ENCODE measurements at regions not wholly inside any gene's neighbourhood (a gene's known extent, or its start where the extent isn't known, plus 50 kb on each side); places are given as distances from the start of the nearest gene placed in this dataset.

GRCh38 chr3:1552831-1553230 lies 460.0 kb downstream of the CNTN6 start:
- no peak overlapping the region for H3K4me3 Mint-ChIP-seq
- Histone ChIP-seq H3K4me3 (ENCODE audit: low read depth, low read length) (no peak overlapping the region), H3K9me3 (ENCODE audit: control insufficient read depth in 2 of 2, low read length in 2 of 2) (peaks cover 3% of the 10 kb centered on the region in 2 experiments), H3K4me1 (ENCODE audit: control insufficient read depth, insufficient read depth, low read length, poor library complexity, severe bottlenecking) (no peaks in the 10 kb centered on the region), H3K27ac (ENCODE audit: insufficient read depth, low read length, poor library complexity, severe bottlenecking) (no peak overlapping the region), H3K27me3 (ENCODE audit: control insufficient read depth, insufficient read depth, low read length) (no peaks in the 10 kb centered on the region), H3K36me3 (ENCODE audit: control insufficient read depth, insufficient read depth, low read length) (no peaks in the 10 kb centered on the region)
- H3K4me1 Mint-ChIP-seq = no peaks in the 10 kb centered on the region
- H3K9me3 Mint-ChIP-seq = peaks cover 0 to 10% (median 6%) of the 10 kb centered on the region in 7 donors
- no peak for DNase-seq
- no peaks in the 10 kb centered on the region for H3K27me3 Mint-ChIP-seq
- no peak for ATAC-seq (ENCODE audit: low read depth in 2 of 2)
- H3K27ac Mint-ChIP-seq = no peak overlapping the region
- H3K36me3 Mint-ChIP-seq = no peaks in the 10 kb centered on the region

GRCh38 chr3:1561427-1561826 lies 468.6 kb downstream of the CNTN6 start:
- ATAC-seq (ENCODE audit: low read depth in 2 of 2) (no peak), DNase-seq (no peak)
- Mint-ChIP-seq H3K27me3 (no peaks in the 10 kb centered on the region), H3K27ac (no peak overlapping the region), H3K4me1 (no peaks in the 10 kb centered on the region), H3K4me3 (no peak overlapping the region), H3K36me3 (no peaks in the 10 kb centered on the region), H3K9me3 (peaks cover 0 to 22% (median 4%) of the 10 kb centered on the region in 7 donors)
- Histone ChIP-seq H3K9me3 (ENCODE audit: control insufficient read depth in 2 of 2, low read length in 2 of 2) (peaks cover 5 to 6% of the 10 kb centered on the region in 2 experiments), H3K4me1 (ENCODE audit: control insufficient read depth, insufficient read depth, low read length, poor library complexity, severe bottlenecking) (no peaks in the 10 kb centered on the region), H3K27me3 (ENCODE audit: control insufficient read depth, insufficient read depth, low read length) (no peaks in the 10 kb centered on the region), H3K4me3 (ENCODE audit: low read depth, low read length) (no peak overlapping the region), H3K36me3 (ENCODE audit: control insufficient read depth, insufficient read depth, low read length) (no peaks in the 10 kb centered on the region), H3K27ac (ENCODE audit: insufficient read depth, low read length, poor library complexity, severe bottlenecking) (no peak overlapping the region)

DNA sequence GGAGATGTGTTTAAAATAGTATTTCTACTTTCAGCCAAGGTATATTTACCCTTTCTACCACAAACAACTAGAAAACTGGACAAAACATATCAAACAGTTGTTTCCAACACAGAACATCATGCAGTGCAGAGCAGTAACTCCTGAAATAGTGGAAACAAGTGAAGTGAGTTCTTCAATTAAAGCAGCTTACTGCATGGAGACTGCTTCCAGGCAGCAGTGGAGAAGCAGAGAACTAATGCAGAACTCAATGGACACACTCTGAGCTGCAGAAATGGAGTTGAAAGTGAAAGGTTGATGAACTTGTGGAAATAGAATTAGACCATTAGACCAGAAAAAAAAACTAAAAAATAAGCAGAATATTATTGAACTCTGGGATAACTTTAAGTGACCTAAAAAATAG lies 478.9 kb downstream of the CNTN6 start:
- Histone ChIP-seq H3K36me3 (ENCODE audit: control insufficient read depth, insufficient read depth, low read length) (no peaks in the 10 kb centered on the region), H3K4me1 (ENCODE audit: control insufficient read depth, insufficient read depth, low read length, poor library complexity, severe bottlenecking) (no peaks in the 10 kb centered on the region), H3K9me3 (ENCODE audit: control insufficient read depth in 2 of 2, low read length in 2 of 2) (peaks cover 0 to 2% of the 10 kb centered on the region in 2 experiments), H3K4me3 (ENCODE audit: low read depth, low read length) (no peak overlapping the region), H3K27ac (ENCODE audit: insufficient read depth, low read length, poor library complexity, severe bottlenecking) (no peak overlapping the region), H3K27me3 (ENCODE audit: control insufficient read depth, insufficient read depth, low read length) (no peaks in the 10 kb centered on the region)
- H3K36me3 Mint-ChIP-seq = no peaks in the 10 kb centered on the region
- H3K4me1 Mint-ChIP-seq = no peaks in the 10 kb centered on the region
- ATAC-seq (ENCODE audit: low read depth in 2 of 2) (no peak), DNase-seq (no peak)
- no peaks in the 10 kb centered on the region for H3K27me3 Mint-ChIP-seq
- H3K27ac Mint-ChIP-seq = no peak overlapping the region
- H3K4me3 Mint-ChIP-seq = no peak overlapping the region
- H3K9me3 Mint-ChIP-seq = peaks cover 3 to 28% (median 6%) of the 10 kb centered on the region in 7 donors

DNA sequence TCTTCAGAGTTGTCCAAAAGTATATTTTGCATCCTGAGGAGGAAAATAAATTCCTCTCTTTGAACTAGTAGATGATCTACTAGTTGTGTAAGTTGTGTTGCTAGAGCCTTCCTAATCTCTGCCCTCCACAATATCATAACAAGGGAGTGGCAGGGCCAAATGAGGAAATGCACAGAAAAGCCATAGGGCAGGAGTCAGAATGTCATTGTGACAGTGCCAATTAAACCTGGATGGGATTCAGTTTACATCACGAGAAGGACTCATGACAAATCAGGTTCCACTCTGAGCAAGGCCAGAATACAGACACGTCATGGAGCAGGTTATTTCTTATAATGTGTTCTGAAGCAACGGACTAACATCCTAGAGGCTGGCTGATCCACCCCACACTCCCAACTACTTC lies 483.2 kb downstream of the CNTN6 start:
- Histone ChIP-seq H3K9me3 (ENCODE audit: control insufficient read depth in 2 of 2, low read length in 2 of 2) (peaks cover 0 to 2% of the 10 kb centered on the region in 2 experiments), H3K4me1 (ENCODE audit: control insufficient read depth, insufficient read depth, low read length, poor library complexity, severe bottlenecking) (no peaks in the 10 kb centered on the region), H3K27me3 (ENCODE audit: control insufficient read depth, insufficient read depth, low read length) (no peaks in the 10 kb centered on the region), H3K4me3 (ENCODE audit: low read depth, low read length) (no peak overlapping the region), H3K36me3 (ENCODE audit: control insufficient read depth, insufficient read depth, low read length) (no peaks in the 10 kb centered on the region), H3K27ac (ENCODE audit: insufficient read depth, low read length, poor library complexity, severe bottlenecking) (no peak overlapping the region)
- Mint-ChIP-seq H3K27me3 (no peaks in the 10 kb centered on the region), H3K4me1 (no peaks in the 10 kb centered on the region), H3K27ac (no peak overlapping the region), H3K36me3 (no peaks in the 10 kb centered on the region), H3K4me3 (no peak overlapping the region), H3K9me3 (peaks cover 1 to 18% (median 4%) of the 10 kb centered on the region in 7 donors)
- DNase-seq (no peak), ATAC-seq (ENCODE audit: low read depth in 2 of 2) (no peak)

- no peak overlapping the region for H3K27ac Mint-ChIP-seq
- no peak overlapping the region for H3K27ac ChIP-seq (ENCODE audit: insufficient read depth, low read length, poor library complexity, severe bottlenecking)
- ATAC-seq (ENCODE audit: low read depth in 2 of 2) = no peak
- no peaks in the 10 kb centered on the region for H3K36me3 ChIP-seq (ENCODE audit: control insufficient read depth, insufficient read depth, low read length)
- H3K4me3 ChIP-seq (ENCODE audit: low read depth, low read length) = no peak overlapping the region
- H3K9me3 Mint-ChIP-seq = peaks cover 1 to 16% (median 3%) of the 10 kb centered on the region in 7 donors
- no peaks in the 10 kb centered on the region for H3K27me3 Mint-ChIP-seq
- no peaks in the 10 kb centered on the region for H3K4me1 ChIP-seq (ENCODE audit: control insufficient read depth, insufficient read depth, low read length, poor library complexity, severe bottlenecking)
- H3K27me3 ChIP-seq (ENCODE audit: control insufficient read depth, insufficient read depth, low read length) = no peaks in the 10 kb centered on the region
- no peaks in the 10 kb centered on the region for H3K36me3 Mint-ChIP-seq
- peaks cover 0 to 5% of the 10 kb centered on the region in 2 experiments for H3K9me3 ChIP-seq (ENCODE audit: control insufficient read depth in 2 of 2, low read length in 2 of 2)
- no peak for DNase-seq
- H3K4me1 Mint-ChIP-seq = no peaks in the 10 kb centered on the region
- H3K4me3 Mint-ChIP-seq = no peak overlapping the region
Observed at GRCh38 chr3:1578124-1578806, 485.4 kb downstream of the CNTN6 start.

DNA sequence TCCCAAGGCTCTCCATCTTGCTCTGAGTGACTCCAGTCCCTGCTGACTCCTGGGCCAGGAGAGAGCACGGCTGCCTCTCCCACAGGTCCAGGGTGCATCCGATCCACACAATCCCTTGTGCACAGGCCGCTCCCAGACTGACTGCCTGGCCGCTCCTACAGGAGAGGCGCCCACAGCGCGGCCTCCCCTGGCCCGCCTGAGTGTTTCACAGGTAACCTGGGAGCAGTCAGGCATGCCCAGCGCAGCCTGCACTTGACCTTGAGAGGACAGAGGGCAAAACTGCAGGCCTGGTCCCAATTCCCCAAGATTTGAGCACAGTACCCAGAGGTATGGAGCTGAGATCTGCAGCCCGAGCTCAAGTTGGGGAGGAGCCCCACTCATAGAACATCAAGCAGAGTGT lies 490.2 kb downstream of the CNTN6 start:
- DNase-seq = no peak
- Mint-ChIP-seq H3K27me3 (no peaks in the 10 kb centered on the region), H3K9me3 (peaks cover 0 to 41% (median 11%) of the 10 kb centered on the region in 7 donors), H3K27ac (no peak overlapping the region), H3K36me3 (no peaks in the 10 kb centered on the region), H3K4me1 (no peaks in the 10 kb centered on the region), H3K4me3 (no peak overlapping the region)
- Histone ChIP-seq H3K27me3 (ENCODE audit: control insufficient read depth, insufficient read depth, low read length) (no peaks in the 10 kb centered on the region), H3K27ac (ENCODE audit: insufficient read depth, low read length, poor library complexity, severe bottlenecking) (no peak overlapping the region), H3K4me3 (ENCODE audit: low read depth, low read length) (no peak overlapping the region), H3K4me1 (ENCODE audit: control insufficient read depth, insufficient read depth, low read length, poor library complexity, severe bottlenecking) (no peaks in the 10 kb centered on the region), H3K36me3 (ENCODE audit: control insufficient read depth, insufficient read depth, low read length) (no peaks in the 10 kb centered on the region), H3K9me3 (ENCODE audit: control insufficient read depth in 2 of 2, low read length in 2 of 2) (peaks cover 0 to 10% of the 10 kb centered on the region in 2 experiments)
- no peak for ATAC-seq (ENCODE audit: low read depth in 2 of 2)

DNA sequence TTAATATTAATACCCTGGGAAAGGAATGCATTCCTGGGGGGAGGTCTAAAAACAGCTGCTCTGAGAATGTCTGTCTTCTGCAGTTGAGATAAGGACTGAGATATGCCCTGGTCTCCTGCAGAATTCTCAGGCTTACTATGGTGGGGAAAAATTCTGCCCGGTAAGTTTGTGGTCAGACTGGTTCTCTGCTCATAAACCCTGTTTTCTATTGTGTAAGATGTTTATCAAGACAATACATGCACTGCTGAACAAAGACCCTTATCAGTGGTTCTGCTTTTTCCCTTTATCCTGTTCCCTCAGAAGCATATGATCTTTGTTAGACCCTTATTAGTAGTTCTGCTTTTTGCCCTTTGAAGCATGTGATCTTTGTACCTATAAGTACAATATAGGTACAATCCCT lies 494.6 kb downstream of the CNTN6 start:
- H3K9me3 Mint-ChIP-seq = peaks cover 2 to 57% (median 13%) of the 10 kb centered on the region in 7 donors
- H3K4me3 Mint-ChIP-seq = no peak overlapping the region
- ATAC-seq (ENCODE audit: low read depth in 2 of 2) = no peak
- Histone ChIP-seq H3K27ac (ENCODE audit: insufficient read depth, low read length, poor library complexity, severe bottlenecking) (no peak overlapping the region), H3K36me3 (ENCODE audit: control insufficient read depth, insufficient read depth, low read length) (no peaks in the 10 kb centered on the region), H3K4me3 (ENCODE audit: low read depth, low read length) (no peak overlapping the region), H3K9me3 (ENCODE audit: control insufficient read depth in 2 of 2, low read length in 2 of 2) (peaks cover 8 to 11% of the 10 kb centered on the region in 2 experiments), H3K27me3 (ENCODE audit: control insufficient read depth, insufficient read depth, low read length) (no peaks in the 10 kb centered on the region), H3K4me1 (ENCODE audit: control insufficient read depth, insufficient read depth, low read length, poor library complexity, severe bottlenecking) (no peaks in the 10 kb centered on the region)
- H3K27me3 Mint-ChIP-seq = no peaks in the 10 kb centered on the region
- no peak for DNase-seq
- H3K36me3 Mint-ChIP-seq = no peaks in the 10 kb centered on the region
- H3K27ac Mint-ChIP-seq = no peak overlapping the region
- no peaks in the 10 kb centered on the region for H3K4me1 Mint-ChIP-seq

GRCh38 chr3:1591327-1592028 lies 498.7 kb downstream of the CNTN6 start:
- H3K27me3 ChIP-seq (ENCODE audit: control insufficient read depth, insufficient read depth, low read length) = no peaks in the 10 kb centered on the region
- no peaks in the 10 kb centered on the region for H3K4me1 Mint-ChIP-seq
- no peak overlapping the region for H3K27ac ChIP-seq (ENCODE audit: insufficient read depth, low read length, poor library complexity, severe bottlenecking)
- H3K4me3 Mint-ChIP-seq = no peak overlapping the region
- no peak overlapping the region for H3K27ac Mint-ChIP-seq
- no peak overlapping the region for H3K4me3 ChIP-seq (ENCODE audit: low read depth, low read length)
- DNase-seq = no peak
- ATAC-seq (ENCODE audit: low read depth in 2 of 2) = no peak
- no peaks in the 10 kb centered on the region for H3K36me3 ChIP-seq (ENCODE audit: control insufficient read depth, insufficient read depth, low read length)
- H3K9me3 Mint-ChIP-seq = peaks cover 2 to 36% (median 6%) of the 10 kb centered on the region in 7 donors
- peaks cover 0 to 11% of the 10 kb centered on the region in 2 experiments for H3K9me3 ChIP-seq (ENCODE audit: control insufficient read depth in 2 of 2, low read length in 2 of 2)
- H3K36me3 Mint-ChIP-seq = no peaks in the 10 kb centered on the region
- H3K4me1 ChIP-seq (ENCODE audit: control insufficient read depth, insufficient read depth, low read length, poor library complexity, severe bottlenecking) = no peaks in the 10 kb centered on the region
- no peaks in the 10 kb centered on the region for H3K27me3 Mint-ChIP-seq

Measured in CD4-positive, CD25-positive, alpha-beta regulatory T cell (primary cell).